Astrocyte (in vitro differentiated cells and primary cell): ENCODE measurements at regions not wholly inside any gene's neighbourhood (a gene's known extent, or its start where the extent isn't known, plus 50 kb on each side); places are given as distances from the start of the nearest gene placed in this dataset.

Experiments
- DNase-seq: peaks from one replicate; pipeline ENCODE4 v3.0.0-alpha.2; 2010; ENCODE audit warnings: low read depth
- FAIRE-seq: peaks from 2 replicates; lab custom pipeline; 2011; peaks lifted over from hg19 to GRCh38; lab: Jason Lieb, UNC
- H2AFZ ChIP-seq: 2 replicates; pipeline ENCODE4 v1.6.0; 2012; ENCODE audit warnings: low read depth, low read length, inconsistent platforms
- H3K27ac ChIP-seq: 2 replicates; pipeline ENCODE4 v1.5.1; 2011; ENCODE audit warnings: low read depth, low read length, inconsistent platforms
- H3K27me3 ChIP-seq: 2 replicates; pipeline ENCODE4 v1.6.0; 2011; ENCODE audit warnings: low read length, inconsistent platforms; ENCODE audit not compliant: insufficient read depth
- H3K36me3 ChIP-seq: 2 replicates; pipeline ENCODE4 v1.5.1; 2011; ENCODE audit warnings: low read length, inconsistent platforms; ENCODE audit not compliant: insufficient read depth
- H3K4me1 ChIP-seq: 2 replicates; pipeline ENCODE4 v1.5.1; 2011; ENCODE audit warnings: low read length, inconsistent platforms; ENCODE audit not compliant: insufficient read depth
- H3K4me2 ChIP-seq: 2 replicates; pipeline ENCODE4 v1.6.0; 2012; ENCODE audit warnings: low read length, inconsistent platforms
- H3K4me3 ChIP-seq: 2 replicates; pipeline ENCODE4 v1.5.1; 2011; ENCODE audit warnings: low read depth, mild to moderate bottlenecking, low read length, inconsistent platforms; ENCODE audit not compliant: insufficient read depth
- H3K79me2 ChIP-seq: 2 replicates; pipeline ENCODE4 v1.6.0; 2012; ENCODE audit warnings: mild to moderate bottlenecking, low read length, inconsistent platforms; ENCODE audit not compliant: insufficient read depth
- H3K9ac ChIP-seq: 2 replicates; pipeline ENCODE4 v1.6.0; 2012; ENCODE audit warnings: mild to moderate bottlenecking, low read length, inconsistent platforms
- H3K9me3 ChIP-seq: 2 replicates; pipeline ENCODE4 v1.5.1; 2012; ENCODE audit warnings: low read depth, mild to moderate bottlenecking, low read length, inconsistent platforms; ENCODE audit not compliant: insufficient read depth
- H4K20me1 ChIP-seq: 2 replicates; pipeline ENCODE4 v1.6.0; 2012; ENCODE audit warnings: low read length, inconsistent platforms; ENCODE audit not compliant: insufficient read depth
- H3K27ac Mint-ChIP-seq: one replicate; pipeline ENCODE4 v1.8.0; 2021; ENCODE audit warnings: mild to moderate bottlenecking, mixed read lengths; ENCODE audit not compliant: unreplicated experiment
- H3K27me3 Mint-ChIP-seq: one replicate; pipeline ENCODE4 v1.8.0; 2021; ENCODE audit warnings: low read depth, mixed read lengths; ENCODE audit not compliant: unreplicated experiment
- H3K36me3 Mint-ChIP-seq: one replicate; pipeline ENCODE4 v1.8.0; 2021; ENCODE audit warnings: low read depth, mixed read lengths; ENCODE audit not compliant: unreplicated experiment
- H3K4me1 Mint-ChIP-seq: one replicate; pipeline ENCODE4 v1.8.0; 2021; ENCODE audit warnings: low read depth, mixed read lengths; ENCODE audit not compliant: unreplicated experiment
- H3K4me3 Mint-ChIP-seq: one replicate; pipeline ENCODE4 v1.8.0; 2021; ENCODE audit warnings: mild to moderate bottlenecking, moderate library complexity, mixed read lengths; ENCODE audit not compliant: unreplicated experiment
- H3K9me3 Mint-ChIP-seq: one replicate; pipeline ENCODE4 v1.8.0; 2021; ENCODE audit warnings: mild to moderate bottlenecking, mixed read lengths; ENCODE audit not compliant: unreplicated experiment
- EZH2 ChIP-seq: IDR thresholded peaks from 2 replicates; pipeline ENCODE4 v1.6.1; 2012; ENCODE audit warnings: mild to moderate bottlenecking, low read length, inconsistent platforms; ENCODE audit not compliant: insufficient read depth
- TF ChIP-seq, protein P1 (sequence below): IDR thresholded peaks from 2 replicates; pipeline ENCODE4 v1.5.1; 2011; ENCODE audit warnings: low read depth, mild to moderate bottlenecking, inconsistent platforms, low read length, moderate library complexity; ENCODE audit not compliant: insufficient read depth

DNA sequence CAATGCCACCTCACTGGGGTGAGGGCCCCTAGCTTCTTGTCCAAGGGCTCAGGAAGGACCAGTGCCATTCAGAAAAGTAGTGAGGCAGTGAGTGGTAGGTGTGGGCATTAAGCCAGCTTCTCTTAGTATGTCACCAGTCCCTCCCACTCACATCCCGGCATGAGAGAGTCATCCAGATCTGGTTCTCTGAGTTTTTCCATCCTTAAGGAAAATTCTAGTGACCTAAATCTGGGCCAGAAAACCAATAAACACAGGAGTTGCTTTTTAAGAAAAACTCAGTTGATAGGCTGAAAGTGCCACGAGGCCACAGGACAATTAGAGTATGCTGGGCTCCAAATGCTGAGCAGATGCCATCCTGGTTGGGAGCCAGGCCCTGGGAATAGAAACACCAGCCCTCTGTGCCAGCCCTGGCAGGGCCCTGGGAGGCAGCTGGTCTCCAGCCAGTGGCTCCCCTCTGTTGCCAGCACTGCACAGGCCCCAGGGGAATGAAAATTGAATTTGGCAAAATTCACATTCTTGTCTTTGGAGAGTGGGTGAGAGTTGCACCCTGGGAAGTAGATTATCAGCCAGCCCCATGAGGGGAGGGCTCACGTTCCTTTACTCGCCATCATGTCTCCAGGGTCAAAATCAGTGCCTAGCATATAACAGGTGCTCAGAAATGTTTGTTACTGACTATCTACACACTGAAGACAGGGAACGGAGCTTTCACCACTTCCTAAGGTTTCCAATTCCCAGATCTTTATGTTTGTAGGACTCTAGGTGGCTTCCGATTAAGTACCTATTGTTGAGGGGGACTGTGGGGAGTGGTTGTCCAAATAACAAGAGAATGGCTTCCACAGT, 52.8 kb downstream of the FAM43A start:
- no peaks in the 10 kb centered on the region for H3K36me3 Mint-ChIP-seq
- Histone ChIP-seq H3K4me2 (peak overlapping the region; percentile 2), H2AFZ (no peak overlapping the region), H3K27me3 (peaks cover 13% of the 10 kb centered on the region), H3K4me3 (no peak overlapping the region), H3K9me3 (no peaks in the 10 kb centered on the region), H4K20me1 (no peaks in the 10 kb centered on the region), H3K36me3 (no peaks in the 10 kb centered on the region), H3K9ac (no peak overlapping the region), H3K79me2 (no peaks in the 10 kb centered on the region), H3K27ac (no peak overlapping the region), H3K4me1 (peaks cover 25% of the 10 kb centered on the region)
- peaks cover 22% of the 10 kb centered on the region for H3K4me1 Mint-ChIP-seq
- no peak overlapping the region for H3K4me3 Mint-ChIP-seq
- H3K27ac Mint-ChIP-seq = no peak overlapping the region
- no peak for TF ChIP-seq EZH2
- TF ChIP-seq, protein P1, sequence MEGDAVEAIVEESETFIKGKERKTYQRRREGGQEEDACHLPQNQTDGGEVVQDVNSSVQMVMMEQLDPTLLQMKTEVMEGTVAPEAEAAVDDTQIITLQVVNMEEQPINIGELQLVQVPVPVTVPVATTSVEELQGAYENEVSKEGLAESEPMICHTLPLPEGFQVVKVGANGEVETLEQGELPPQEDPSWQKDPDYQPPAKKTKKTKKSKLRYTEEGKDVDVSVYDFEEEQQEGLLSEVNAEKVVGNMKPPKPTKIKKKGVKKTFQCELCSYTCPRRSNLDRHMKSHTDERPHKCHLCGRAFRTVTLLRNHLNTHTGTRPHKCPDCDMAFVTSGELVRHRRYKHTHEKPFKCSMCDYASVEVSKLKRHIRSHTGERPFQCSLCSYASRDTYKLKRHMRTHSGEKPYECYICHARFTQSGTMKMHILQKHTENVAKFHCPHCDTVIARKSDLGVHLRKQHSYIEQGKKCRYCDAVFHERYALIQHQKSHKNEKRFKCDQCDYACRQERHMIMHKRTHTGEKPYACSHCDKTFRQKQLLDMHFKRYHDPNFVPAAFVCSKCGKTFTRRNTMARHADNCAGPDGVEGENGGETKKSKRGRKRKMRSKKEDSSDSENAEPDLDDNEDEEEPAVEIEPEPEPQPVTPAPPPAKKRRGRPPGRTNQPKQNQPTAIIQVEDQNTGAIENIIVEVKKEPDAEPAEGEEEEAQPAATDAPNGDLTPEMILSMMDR = no peak
- peaks cover 13% of the 10 kb centered on the region for H3K27me3 Mint-ChIP-seq
- no peak for FAIRE-seq
- peak; percentile 77 for DNase-seq
- H3K9me3 Mint-ChIP-seq = peaks cover 7% of the 10 kb centered on the region

DNA sequence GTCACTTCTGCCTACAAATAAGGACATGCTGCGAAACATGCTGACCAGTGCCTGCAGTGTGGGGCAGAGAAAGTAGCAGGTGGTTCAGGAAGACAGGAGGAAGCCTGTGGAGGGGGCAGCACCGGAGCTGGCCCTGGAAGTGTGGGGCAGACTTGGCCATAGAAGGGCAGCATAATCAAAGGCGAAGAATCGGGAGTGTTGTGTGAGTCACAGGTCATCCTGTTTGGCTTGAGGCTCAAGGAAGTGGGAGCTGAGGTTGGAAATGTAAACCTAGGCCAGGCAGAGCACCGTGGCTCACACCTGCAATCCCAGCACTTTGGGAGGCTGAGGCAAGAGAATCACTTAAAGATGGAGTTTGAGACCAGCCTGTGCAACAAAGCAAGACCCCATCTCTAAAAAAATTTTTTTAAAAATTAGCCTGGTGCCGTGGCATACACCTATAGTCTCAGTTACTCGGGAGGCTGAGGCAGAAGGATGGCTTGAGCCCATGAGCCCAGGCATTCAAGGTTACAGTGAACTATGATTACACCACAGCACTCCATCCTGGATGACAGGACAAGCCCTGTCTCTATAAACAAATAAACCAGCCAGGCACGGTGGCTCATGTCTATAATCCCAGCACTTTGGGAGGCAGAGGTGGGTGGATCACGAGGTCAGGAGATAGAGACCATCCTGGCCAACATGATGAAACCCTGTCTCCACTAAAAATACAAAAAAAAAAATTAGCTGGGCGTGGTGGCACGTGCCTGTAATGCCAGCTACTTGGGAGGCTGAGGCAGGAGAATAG, 54.0 kb downstream of the FAM43A start:
- Mint-ChIP-seq H3K36me3 (no peaks in the 10 kb centered on the region), H3K4me1 (peaks cover 22% of the 10 kb centered on the region), H3K9me3 (peaks cover 6% of the 10 kb centered on the region), H3K4me3 (no peak overlapping the region), H3K27me3 (peaks cover 17% of the 10 kb centered on the region), H3K27ac (no peak overlapping the region)
- H3K27me3 ChIP-seq = peaks cover 13% of the 10 kb centered on the region
- no peak overlapping the region for H3K4me3 ChIP-seq
- no peaks in the 10 kb centered on the region for H3K79me2 ChIP-seq
- H3K36me3 ChIP-seq = no peaks in the 10 kb centered on the region
- H3K27ac ChIP-seq = no peak overlapping the region
- no peak overlapping the region for H3K9ac ChIP-seq
- H3K4me1 ChIP-seq = peaks cover 25% of the 10 kb centered on the region
- H2AFZ ChIP-seq = no peak overlapping the region
- no peak overlapping the region for H3K4me2 ChIP-seq
- peak; percentile 16 for DNase-seq
- FAIRE-seq = no peak
- no peaks in the 10 kb centered on the region for H4K20me1 ChIP-seq
- TF ChIP-seq, protein P1 = no peak
- TF ChIP-seq EZH2 = no peak
- no peaks in the 10 kb centered on the region for H3K9me3 ChIP-seq
